ENCODE measurements at regions not wholly inside any gene's neighbourhood (a gene's known extent, or its start where the extent isn't known, plus 50 kb on each side); places are given as distances from the start of the nearest gene placed in this dataset.
"Not testable (repeated sequence)": the region's sequence is repeated elsewhere in the genome, so short reads cannot be mapped to it uniquely, and the experiment has no call there.

DNA sequence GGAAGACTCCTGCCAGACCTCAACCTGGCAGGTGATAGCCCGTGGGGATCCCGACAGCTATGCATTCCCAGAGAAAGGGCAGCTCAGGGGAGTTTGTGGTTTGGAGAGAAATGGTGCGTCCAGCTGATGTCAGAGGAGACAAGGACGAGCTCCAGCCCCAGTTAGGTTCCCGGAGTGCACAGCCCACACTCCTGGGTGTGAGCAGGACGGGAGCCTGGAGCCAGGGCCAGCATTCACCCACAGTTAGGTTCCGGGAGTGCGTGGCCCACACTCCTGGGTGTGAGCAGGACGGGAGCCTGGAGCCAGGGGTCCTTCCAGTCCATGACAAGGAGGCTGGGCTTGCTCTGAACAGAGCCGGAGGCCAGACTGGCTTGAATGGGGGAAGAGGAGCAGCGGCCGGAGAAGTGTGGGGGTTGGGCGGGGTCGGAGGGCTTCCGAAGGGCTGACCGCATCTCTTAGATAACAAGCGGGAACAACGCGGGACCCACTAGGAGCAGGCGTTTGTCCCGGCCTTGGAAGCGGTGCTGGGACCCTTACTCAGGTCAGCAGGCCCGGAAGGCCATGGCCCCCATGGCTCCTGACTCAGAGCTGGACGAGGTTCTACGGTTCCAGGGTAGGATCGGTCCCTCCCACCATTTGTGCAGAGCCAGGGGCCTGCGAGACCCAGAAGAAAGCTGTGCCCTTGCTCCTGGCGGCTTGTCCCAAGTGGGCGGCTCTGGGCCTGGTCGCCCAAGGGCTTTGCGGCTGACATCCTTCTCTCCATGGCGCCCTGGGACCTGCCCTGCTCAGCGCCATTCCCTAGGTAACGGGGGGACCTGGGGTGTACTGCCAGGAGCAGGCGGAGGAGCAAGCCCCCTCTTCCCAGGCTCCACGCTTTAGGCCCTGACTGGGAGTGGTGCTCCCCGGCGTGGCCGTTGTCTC is 185.6 kb downstream of the RTP5 start:
- DNase-seq, result no peak

- no peak for DNase-seq
Measured at GRCh38 chr2:242056026-242056425, 186.5 kb downstream of the RTP5 start.

DNA sequence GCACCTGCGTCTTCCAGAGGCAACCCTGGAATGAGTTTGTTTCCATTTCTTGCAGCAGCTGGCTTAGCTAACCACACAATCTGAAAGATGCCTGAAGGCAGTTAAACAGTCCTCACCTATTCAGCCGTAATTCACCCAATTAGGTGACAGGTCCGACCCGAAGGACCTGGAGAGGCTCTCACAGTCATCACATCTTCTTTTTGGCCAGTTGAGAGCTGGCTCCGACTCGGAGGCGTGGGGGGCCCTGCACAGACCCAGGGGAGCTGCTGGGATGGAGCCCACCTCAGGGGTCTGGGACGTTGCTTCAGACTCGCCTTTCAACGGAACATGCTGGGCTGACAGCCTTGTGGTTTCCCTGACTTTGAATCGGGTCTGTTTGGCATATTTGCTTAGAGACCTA is 187.3 kb downstream of the RTP5 start:
- no peak for DNase-seq

DNA sequence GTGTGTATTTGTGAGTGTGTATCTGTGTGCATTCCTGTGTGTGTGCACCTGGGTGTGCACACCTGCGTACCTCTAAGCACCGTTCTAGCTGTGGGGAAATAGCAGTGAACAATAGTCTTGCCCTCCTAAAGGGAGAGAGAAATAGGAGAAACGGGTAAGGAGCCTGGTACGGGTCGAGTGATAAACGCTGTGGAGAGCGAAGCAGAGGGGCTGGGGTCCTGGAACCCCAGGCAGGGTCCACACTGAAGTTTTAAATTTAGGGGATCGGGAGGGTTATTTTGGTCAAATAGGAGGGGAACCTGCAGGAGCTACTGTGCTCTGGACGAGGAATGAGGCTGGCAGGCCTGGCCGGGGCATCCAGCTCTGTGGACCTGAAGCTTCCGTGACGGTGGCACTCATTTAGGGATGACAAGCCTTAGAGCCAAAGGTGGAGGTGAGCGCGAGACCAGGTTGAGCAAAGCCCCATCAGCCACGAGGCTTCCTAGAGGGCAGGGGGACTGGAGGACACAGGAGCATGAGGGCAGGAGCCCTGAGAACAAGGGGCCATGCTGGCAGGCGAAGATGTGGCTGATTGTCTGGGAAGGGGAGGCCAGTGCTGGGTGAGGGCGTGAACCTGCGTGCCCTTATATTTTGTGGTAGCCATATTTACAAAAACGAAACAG is 188.0 kb downstream of the RTP5 start:
- no peak for DNase-seq

DNA sequence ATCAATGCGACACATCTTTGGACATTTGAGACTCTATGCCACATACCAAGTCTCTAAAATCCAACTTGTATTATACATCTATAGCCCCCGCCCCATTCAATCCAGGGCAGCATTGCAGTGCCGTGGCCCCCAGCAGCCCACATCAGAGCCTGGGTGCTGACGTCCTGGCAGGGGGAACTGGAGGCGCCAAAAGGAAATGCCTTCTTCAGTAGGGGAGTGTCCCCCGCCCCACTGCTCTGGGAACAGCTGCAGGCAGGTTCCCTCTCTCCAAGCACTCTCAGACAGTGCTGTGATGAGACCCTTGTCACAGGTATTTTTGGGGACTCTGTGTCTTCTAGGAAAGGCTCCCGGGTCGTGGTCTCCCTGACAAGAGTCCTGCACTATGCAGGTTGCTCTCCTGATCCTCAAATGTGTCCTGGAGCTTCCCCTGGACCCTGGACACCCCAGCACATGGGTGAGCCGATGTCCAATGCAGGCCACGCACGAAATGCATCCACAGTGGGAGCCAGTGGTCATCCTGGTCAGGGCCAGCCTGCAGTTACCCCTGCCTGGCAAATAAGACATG is 188.7 kb downstream of the RTP5 start:
- DNase-seq, result no peak

- DNase-seq, result no peak
Measured at GRCh38 chr2:242059566-242059965, 190.0 kb downstream of the RTP5 start.

- no peak for DNase-seq
Measured at GRCh38 chr2:242060212-242060835, 190.8 kb downstream of the RTP5 start.

- not testable (repeated sequence) for DNase-seq
Measured at GRCh38 chr2:242061930-242062329, 192.4 kb downstream of the RTP5 start.

- no peak for DNase-seq
Measured at GRCh38 chr2:242063436-242063835, 193.9 kb downstream of the RTP5 start.

DNA sequence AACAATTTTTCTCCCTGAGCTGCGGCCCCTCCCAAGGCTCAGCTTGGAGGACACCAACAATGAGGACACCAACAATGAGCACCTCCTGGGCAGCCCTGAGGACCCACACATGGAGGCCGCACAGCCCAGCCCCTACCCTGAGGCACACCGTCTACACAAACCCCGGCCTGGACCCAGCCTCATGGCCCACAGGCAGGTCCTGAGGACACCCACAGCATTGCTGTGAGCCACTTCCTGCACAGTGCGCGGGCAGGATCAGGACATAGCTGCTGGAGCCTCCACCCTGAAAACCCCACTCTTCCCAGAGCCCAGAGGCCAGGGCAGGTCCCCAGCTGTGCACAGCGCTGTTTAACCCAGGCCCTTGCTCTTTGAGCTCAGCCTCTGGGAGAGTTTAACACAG is 194.3 kb downstream of the RTP5 start:
- no peak for DNase-seq

DNA sequence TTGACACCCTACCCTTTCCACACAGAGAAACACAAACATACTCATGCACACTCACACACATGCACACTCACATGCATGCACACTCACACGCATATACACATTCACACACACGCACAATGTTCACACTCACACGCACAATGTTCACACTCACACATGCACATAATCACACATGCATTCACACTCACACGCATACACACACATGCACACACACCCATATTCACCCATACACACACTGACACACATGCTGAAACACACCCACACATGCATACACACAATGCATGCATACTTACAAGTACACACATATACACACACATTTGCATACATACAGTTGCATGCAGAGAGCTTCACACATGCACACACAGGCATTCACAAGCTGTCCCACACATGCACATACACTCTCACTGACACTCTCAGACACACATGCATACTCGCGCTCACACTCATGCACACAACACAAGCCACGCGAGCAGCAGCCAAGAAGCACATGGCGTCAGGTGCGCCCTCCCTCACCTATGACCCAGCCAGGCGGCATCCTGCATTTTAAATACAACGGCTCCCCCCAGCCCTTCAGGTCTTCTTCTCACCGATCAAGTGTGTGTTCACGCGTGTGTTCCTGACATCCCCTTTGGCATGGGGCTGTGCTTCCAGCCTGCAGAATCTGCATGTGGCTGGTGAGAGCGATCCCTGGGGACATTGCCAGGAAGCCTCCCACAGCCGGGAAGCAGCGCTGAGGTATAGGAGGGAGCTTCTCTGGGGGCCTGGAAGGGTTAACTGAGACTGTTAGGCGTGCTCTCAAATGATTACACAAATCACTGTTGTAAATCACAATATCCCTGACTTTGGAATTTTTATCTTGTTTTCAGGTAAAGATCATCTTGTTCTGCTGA is 195.1 kb downstream of the RTP5 start:
- DNase-seq, result no peak

- no peak for DNase-seq
Measured at GRCh38 chr2:242065426-242065825, 195.9 kb downstream of the RTP5 start.

GRCh38 chr2:242069018-242069417 is 199.5 kb downstream of the RTP5 start:
- no peak for DNase-seq

DNA sequence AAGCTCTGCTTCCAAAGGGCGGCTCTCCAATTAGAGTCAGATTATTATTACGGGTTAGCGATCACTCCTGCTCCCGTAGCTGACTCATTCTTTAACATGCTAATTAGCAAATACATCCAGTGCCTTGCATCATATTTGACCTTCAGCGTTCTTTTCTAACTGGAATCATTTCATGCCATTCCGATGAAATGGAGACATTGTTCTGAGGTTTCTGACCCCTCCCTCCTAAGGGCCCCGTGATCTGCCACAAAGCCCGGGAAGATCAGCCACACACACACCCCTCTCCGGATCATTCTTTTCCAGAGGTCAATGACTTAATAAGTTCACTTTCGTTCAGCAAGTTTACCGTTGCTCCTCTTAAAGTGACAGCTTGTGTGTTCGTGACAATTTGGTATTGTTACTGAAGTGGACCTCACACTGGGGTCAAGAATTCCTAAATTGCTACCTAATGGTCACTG is 200.4 kb downstream of the RTP5 start:
- not testable (repeated sequence) for DNase-seq

GRCh38 chr2:242070726-242071125 is 201.2 kb downstream of the RTP5 start:
- not testable (repeated sequence) for DNase-seq

DNA sequence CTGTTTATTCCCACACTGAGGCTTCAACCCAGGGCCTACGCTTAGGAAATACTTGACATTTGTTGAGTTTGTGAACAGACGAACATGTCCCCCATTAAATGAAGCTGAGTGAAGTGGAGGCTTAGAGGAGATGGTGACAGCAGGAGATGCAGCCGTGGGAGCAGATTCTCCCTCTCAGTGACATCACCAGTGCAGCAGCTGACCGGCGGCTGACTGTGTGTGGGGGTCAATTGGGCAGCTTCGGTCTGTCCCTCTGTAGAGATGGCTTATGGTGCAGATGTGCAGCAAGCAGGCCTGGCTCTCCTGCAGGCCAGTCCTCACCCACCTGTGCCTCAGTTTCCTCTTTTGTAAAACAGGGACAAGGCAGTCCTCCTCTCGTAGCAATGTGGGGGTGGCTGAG is 201.8 kb downstream of the RTP5 start:
- not testable (repeated sequence) for DNase-seq

- DNase-seq, result not testable (repeated sequence)
Measured at GRCh38 chr2:242071936-242072335, 202.4 kb downstream of the RTP5 start.

GRCh38 chr2:242075168-242075567 is 205.6 kb downstream of the RTP5 start:
- no peak for DNase-seq

DNA sequence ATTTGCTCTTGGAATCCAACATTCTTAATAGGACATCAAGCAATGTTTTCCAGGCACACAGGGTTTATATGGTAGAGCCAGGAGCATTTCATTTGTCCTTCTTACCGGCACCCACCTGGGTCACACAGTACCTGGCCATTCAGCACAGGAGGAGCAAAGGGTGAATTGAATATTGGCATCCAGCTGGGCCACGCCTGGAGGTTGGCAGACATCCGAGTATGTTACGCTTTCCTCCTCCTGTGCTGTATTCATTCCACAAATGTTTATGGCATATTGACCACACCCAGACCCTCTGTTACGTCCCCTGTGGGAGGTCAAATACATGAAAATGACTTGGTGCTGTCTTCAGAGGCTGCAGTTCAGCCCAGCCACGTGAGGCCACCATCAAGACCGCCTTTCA is 206.2 kb downstream of the RTP5 start:
- DNase-seq, result no peak

- DNase-seq, result not testable (repeated sequence)
Measured at GRCh38 chr2:242076184-242076583, 206.7 kb downstream of the RTP5 start.

DNA sequence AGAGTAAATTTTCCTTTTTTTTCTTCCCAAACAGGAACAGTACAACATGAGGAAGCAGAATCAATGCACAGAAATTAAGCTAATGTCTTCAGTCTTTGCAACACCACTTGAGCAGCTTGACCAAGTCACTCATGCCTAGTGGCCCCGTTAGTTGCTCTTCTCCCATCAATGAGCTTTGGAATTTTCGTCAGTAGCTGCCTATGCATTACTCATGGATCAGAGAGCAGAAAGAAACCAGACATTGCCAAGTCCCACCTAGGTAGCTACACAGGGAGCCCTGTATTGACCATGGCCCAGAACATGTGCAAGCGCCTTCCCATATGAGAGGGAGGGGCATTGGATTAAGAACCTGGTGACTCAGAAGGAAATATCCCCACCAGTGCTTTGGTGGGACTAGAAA is 208.9 kb downstream of the RTP5 start:
- not testable (repeated sequence) for DNase-seq

DNA sequence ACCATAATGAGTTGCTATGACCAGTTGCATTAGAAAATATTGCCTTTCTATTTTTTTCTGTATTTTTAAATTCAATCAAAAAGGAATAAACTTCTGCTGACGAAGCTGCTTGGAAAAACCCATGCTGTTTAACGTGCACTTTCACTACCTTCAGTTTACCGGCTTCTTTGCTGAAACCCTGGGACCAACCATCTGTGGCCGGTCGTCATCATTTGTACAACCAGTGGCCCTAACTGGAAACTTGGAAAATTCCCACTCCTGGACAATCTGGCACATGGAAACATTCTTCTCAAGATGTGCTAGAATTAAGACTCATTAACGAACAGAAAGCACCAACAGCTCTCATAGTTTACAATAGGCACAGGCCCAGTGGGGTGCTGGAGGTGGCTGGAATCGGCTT is 210.3 kb downstream of the RTP5 start:
- not testable (repeated sequence) for DNase-seq

Measured in NCI-H2029 treated with DMSO at 0.1 percent for 48 hours (cell line).